ENCODE measurements at regions not wholly inside any gene's neighbourhood (a gene's known extent, or its start where the extent isn't known, plus 50 kb on each side); places are given as distances from the start of the nearest gene placed in this dataset.

DNA sequence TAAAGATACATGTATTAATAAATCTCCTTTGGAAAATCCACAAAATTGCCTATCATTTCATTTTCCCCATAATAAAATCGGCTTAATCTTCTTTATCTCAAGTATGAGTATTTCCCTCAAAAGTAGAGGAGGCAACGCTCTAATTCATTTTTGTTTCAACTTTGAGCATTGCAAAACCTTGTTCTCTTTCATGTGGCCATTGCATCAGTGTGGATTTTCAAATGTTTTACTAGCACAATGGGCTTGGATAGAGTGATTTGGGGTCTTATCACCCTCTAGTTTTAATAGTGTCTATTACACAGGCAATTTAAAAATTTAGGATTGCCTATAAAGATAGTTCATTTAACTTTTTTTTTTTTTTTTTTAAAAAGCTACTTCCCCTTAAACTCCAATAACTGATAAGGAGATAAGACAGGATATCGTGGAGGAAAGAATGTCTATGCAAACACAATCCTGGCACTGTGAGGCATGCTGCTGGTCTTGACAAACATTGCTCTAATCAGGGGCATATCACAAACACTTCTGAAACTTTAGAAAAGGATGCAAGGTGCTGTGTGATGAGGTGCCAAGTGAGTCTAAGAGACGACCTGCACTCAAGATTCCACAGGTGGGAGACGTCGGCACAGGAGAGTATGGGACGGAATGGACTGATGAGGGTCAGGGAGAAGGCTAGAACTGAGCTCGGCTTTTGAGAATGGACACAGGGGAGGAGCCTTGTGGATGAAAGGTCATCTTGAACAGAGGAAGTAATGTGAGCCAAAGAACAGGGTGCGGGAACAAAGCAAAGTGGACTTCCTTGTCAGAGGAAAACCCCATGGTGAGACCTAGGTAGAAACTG is 199.7 kb downstream of the IRS2 start:
- H3K36me3 ChIP-seq (ENCODE audit: low read depth, low read length) = no peaks in the 10 kb centered on the region
- H4K20me1 ChIP-seq (ENCODE audit: low read length) = no peaks in the 10 kb centered on the region
- no peaks in the 10 kb centered on the region for H3F3A ChIP-seq (ENCODE audit: low read length, unreplicated experiment)
- no peak overlapping the region for H3K4me3 ChIP-seq (ENCODE audit: low read length)
- H3K27me3 ChIP-seq (ENCODE audit: low read length) = no peaks in the 10 kb centered on the region
- ChIA-PET CTCF (no interaction called here), POLR2A (ENCODE audit: unreplicated experiment) (no interaction called here)
- no peak overlapping the region for H3K27ac ChIP-seq (ENCODE audit: low read length)
- TF ChIP-seq EZH2phosphoT487 (IDR thresholded peaks at IDR 0.05; ENCODE audit: borderline replicate concordance, low read length) = no peak
- no peak for TF ChIP-seq EZH2 (IDR thresholded peaks at IDR 0.05; ENCODE audit: low read length, unreplicated experiment)
- no peak for TF ChIP-seq CTCF (conservative IDR thresholded peaks at IDR 0.05; ENCODE audit: low read depth, low read length)
- no peaks in the 10 kb centered on the region for H3K9me3 ChIP-seq (ENCODE audit: low read length)
- no peak overlapping the region for H3K9ac ChIP-seq (ENCODE audit: low read length)
- intact Hi-C loops (cut with micrococcal nuclease) = no loop called here
- BruUV-seq (replicated peaks) = no TSS peak
- DNase-seq (no peak), ATAC-seq (no peak)
- H3K9me2 ChIP-seq (replicated peaks; ENCODE audit: low read length) = no peaks in the 10 kb centered on the region
- peak overlapping the region; percentile 34; the same call in 1 of the 2 replicates for H2AFZ ChIP-seq (ENCODE audit: low read length)
- H3K4me1 ChIP-seq (ENCODE audit: insufficient read depth, low read length) = peaks cover 5% of the 10 kb centered on the region; the same call in 1 of the 2 replicates
- H3K79me2 ChIP-seq (ENCODE audit: low read length) = no peaks in the 10 kb centered on the region
- no peak overlapping the region for H3K4me2 ChIP-seq (ENCODE audit: low read length)

- H3K9me3 ChIP-seq (ENCODE audit: low read length) = no peaks in the 10 kb centered on the region
- no peak overlapping the region for H2AFZ ChIP-seq (ENCODE audit: low read length)
- CTCF ChIA-PET = no interaction called here
- ATAC-seq = no peak
- no peaks in the 10 kb centered on the region for H3K27me3 ChIP-seq (ENCODE audit: low read length)
- no peak overlapping the region for H3K4me2 ChIP-seq (ENCODE audit: low read length)
- H3K9me2 ChIP-seq (replicated peaks; ENCODE audit: low read length) = no peaks in the 10 kb centered on the region
- H3K27ac ChIP-seq (ENCODE audit: low read length) = no peak overlapping the region
- H3F3A ChIP-seq (ENCODE audit: low read length, unreplicated experiment) = no peaks in the 10 kb centered on the region
- intact Hi-C loops (cut with micrococcal nuclease) = no loop called here
- no peak for TF ChIP-seq CTCF (conservative IDR thresholded peaks at IDR 0.05; ENCODE audit: low read depth, low read length)
- H3K36me3 ChIP-seq (ENCODE audit: low read depth, low read length) = no peaks in the 10 kb centered on the region
- no peaks in the 10 kb centered on the region for H4K20me1 ChIP-seq (ENCODE audit: low read length)
- POLR2A ChIA-PET (ENCODE audit: unreplicated experiment) = no interaction called here
- DNase-seq = no peak
- no peaks in the 10 kb centered on the region for H3K79me2 ChIP-seq (ENCODE audit: low read length)
- no TSS peak for BruUV-seq (replicated peaks)
- H3K4me1 ChIP-seq (ENCODE audit: insufficient read depth, low read length) = peaks cover 5% of the 10 kb centered on the region; the same call in 1 of the 2 replicates
- H3K9ac ChIP-seq (ENCODE audit: low read length) = no peak overlapping the region
- H3K4me3 ChIP-seq (ENCODE audit: low read length) = no peak overlapping the region
Measured at GRCh38 chr13:109584844-109585361, 201.5 kb downstream of the IRS2 start.

DNA sequence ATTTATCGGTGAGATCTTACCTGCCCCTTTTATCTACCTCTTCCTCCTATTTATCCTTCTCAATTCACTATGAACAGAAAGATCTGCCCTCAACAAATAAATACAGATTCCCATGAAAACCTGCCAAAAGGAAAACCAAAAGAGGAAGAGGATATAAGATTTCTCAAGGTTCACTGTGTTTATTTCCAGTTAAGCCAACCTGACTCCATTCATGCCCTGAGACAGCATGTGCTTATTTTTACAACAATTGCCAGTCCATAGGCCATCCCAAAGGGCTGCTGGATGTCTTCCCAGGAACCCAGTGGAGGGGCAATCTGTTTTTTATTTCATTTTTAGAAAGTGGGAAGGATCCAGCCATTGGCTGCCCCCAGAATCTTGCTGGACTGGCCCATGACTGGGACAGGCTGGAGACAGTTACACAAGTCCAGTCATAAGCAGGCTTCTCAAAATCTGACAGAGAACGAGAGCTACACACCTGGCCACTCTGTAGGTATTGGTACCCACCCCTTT is 209.1 kb downstream of the IRS2 start:
- ChIA-PET POLR2A (ENCODE audit: unreplicated experiment) (no interaction called here), CTCF (no interaction called here)
- Histone ChIP-seq H3K4me1 (ENCODE audit: insufficient read depth, low read length) (peaks cover 14% of the 10 kb centered on the region), H3K27me3 (ENCODE audit: low read length) (no peaks in the 10 kb centered on the region), H3F3A (ENCODE audit: low read length, unreplicated experiment) (no peaks in the 10 kb centered on the region), H3K36me3 (ENCODE audit: low read depth, low read length) (no peaks in the 10 kb centered on the region), H2AFZ (ENCODE audit: low read length) (no peak overlapping the region), H3K79me2 (ENCODE audit: low read length) (no peaks in the 10 kb centered on the region), H3K4me3 (ENCODE audit: low read length) (no peak overlapping the region), H4K20me1 (ENCODE audit: low read length) (no peaks in the 10 kb centered on the region), H3K9me2 (replicated peaks; ENCODE audit: low read length) (no peaks in the 10 kb centered on the region), H3K9me3 (ENCODE audit: low read length) (no peaks in the 10 kb centered on the region), H3K4me2 (ENCODE audit: low read length) (no peak overlapping the region), H3K9ac (ENCODE audit: low read length) (peak overlapping the region; percentile 36; the same call in 1 of the 2 replicates), H3K27ac (ENCODE audit: low read length) (peak overlapping the region; percentile 85)
- DNase-seq (no peak), ATAC-seq (no peak)
- TF ChIP-seq EZH2 (IDR thresholded peaks at IDR 0.05; ENCODE audit: low read length, unreplicated experiment) (no peak), EZH2phosphoT487 (IDR thresholded peaks at IDR 0.05; ENCODE audit: borderline replicate concordance, low read length) (no peak), CTCF (conservative IDR thresholded peaks at IDR 0.05; ENCODE audit: low read depth, low read length) (no peak)
- no TSS peak for BruUV-seq (replicated peaks)
- intact Hi-C loops (cut with micrococcal nuclease) = no loop called here

Data from PC-3 (cell line).